Stomach smooth muscle (tissue), 2 donors: ENCODE measurements at regions not wholly inside any gene's neighbourhood (a gene's known extent, or its start where the extent isn't known, plus 50 kb on each side); places are given as distances from the start of the nearest gene placed in this dataset.
A peak's percentile ranks its signal among the peaks of the same experiment; 100 is the strongest.

Experiments used
- H3K27ac ChIP-seq: one replicate; pipeline ENCODE4 v1.7.0; 2013; ENCODE audit warnings: mild to moderate bottlenecking, low read length, inconsistent platforms
- H3K27me3 ChIP-seq, 2 donors: one replicate each; pipeline ENCODE4 v1.7.0; 2013; ENCODE audit warnings: low read length in 2 of 2; ENCODE audit not compliant: insufficient read depth in 2 of 2, control insufficient read depth in 1 of 2
- H3K36me3 ChIP-seq, 2 donors: one replicate each; pipeline ENCODE4 v1.7.0; 2013; ENCODE audit warnings: low read length in 2 of 2; ENCODE audit not compliant: control insufficient read depth in 2 of 2, insufficient read depth in 2 of 2
- H3K4me1 ChIP-seq: one replicate; pipeline ENCODE4 v1.7.0; 2013; ENCODE audit warnings: low read length; ENCODE audit not compliant: control insufficient read depth, insufficient read depth
- H3K4me3 ChIP-seq, 2 donors: one replicate each; pipeline ENCODE4 v1.7.0; 2013; ENCODE audit warnings: low read length in 2 of 2
- H3K9ac ChIP-seq, 2 donors: one replicate each; pipeline ENCODE4 v1.7.0; 2013; ENCODE audit warnings: low read length in 2 of 2, mild to moderate bottlenecking in 1 of 2
- H3K9me3 ChIP-seq, 2 donors: one replicate each; pipeline ENCODE4 v1.7.0; 2013; ENCODE audit warnings: low read length in 2 of 2; ENCODE audit not compliant: control insufficient read depth in 2 of 2
- donor health status: healthy.
- donor health status: Pancreatic carcinoma.

DNA sequence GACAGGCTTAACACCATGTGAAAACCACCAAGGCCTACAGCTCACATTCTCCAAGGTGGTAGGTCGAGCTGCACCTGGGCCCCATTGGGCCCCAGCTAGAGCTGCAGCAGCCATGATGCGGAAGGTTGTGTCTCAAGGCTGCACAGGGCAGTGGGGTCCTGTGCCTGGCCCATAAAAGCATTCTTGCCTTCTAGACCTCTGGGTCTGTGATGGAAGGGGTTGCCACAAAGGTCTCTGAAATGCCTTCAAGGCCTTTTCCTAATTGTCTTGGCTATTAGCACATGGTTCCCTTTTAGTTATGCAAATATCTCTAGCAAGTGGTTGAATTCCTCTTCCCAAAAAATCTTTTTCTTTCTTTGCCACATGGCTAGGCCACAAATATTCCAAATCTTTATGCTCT lies 52.5 kb upstream of the C11orf58 start:
- Histone ChIP-seq H3K9me3 (peaks cover 0 to 5% of the 10 kb centered on the region in 2 donors), H3K4me1 (no peaks in the 10 kb centered on the region), H3K27me3 (peaks cover 0 to 2% of the 10 kb centered on the region in 2 donors), H3K27ac (no peak overlapping the region), H3K4me3 (no peak overlapping the region), H3K9ac (no peak overlapping the region), H3K36me3 (no peaks in the 10 kb centered on the region)

DNA sequence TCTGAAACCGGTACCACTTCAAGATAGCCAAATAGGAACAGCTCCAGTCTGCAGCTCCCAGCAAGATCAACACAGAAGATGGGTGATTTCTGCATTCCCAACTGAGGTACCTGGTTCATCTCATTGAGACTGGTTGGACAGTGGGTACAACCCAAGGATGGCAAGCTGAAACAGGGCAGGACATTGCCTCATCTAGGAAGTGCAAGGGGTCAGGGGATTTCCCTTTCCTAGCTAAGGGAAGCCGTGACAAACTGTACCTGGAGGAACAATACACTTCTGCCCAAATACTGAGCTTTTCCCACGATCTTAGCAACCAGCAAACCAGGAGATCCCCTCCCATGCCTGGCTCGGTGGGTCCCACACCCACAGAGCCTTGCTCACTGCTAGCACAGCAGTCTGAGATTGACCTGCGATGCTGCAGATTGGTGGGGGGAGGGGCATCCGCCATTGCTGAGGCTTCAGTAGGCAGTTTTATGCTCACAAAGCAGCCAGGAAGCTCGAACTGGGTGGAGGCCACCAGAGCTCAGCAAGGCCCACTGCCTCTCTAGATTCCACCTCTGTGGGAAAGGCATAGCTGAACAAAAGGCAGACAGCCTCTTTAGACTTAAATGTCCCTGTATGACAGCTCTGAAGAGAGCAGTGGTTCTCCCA lies 59.9 kb upstream of the C11orf58 start:
- Histone ChIP-seq H3K4me1 (no peaks in the 10 kb centered on the region), H3K36me3 (no peaks in the 10 kb centered on the region), H3K9me3 (no peaks in the 10 kb centered on the region), H3K27me3 (no peaks in the 10 kb centered on the region), H3K9ac (no peak overlapping the region), H3K27ac (no peak overlapping the region), H3K4me3 (no peak overlapping the region)

DNA sequence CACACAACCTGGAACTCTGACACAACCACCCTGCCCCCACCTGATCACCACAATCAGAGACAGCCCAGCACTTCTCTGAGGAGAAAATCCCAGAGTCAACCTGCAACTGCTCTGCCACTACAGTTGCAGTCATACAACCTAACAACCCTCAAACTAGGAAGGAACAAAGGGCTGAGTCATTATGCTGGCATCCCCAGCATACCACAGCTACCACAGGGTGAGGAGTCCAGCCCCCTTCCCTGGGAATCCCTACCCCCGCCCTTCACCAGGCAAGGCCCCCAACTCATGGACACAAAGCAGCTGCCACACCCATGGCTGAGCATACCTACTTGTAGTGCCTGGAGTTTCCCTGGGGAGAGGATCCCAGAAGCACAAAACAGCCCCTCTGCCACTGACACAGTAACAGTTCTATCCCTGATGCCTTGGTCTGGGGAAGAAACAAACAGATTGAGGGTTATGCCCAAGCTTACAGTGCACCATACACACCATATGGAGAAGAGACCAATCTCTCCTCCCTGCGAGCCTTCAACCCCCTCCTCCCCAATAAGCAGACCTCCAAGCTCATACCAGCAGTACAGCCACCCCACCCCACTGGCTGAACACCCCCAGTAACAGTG lies 68.5 kb upstream of the C11orf58 start:
- H3K9ac ChIP-seq = no peak overlapping the region
- no peaks in the 10 kb centered on the region for H3K4me1 ChIP-seq
- no peaks in the 10 kb centered on the region for H3K27me3 ChIP-seq
- H3K4me3 ChIP-seq = no peak overlapping the region
- H3K27ac ChIP-seq = no peak overlapping the region
- H3K9me3 ChIP-seq = peaks cover 0 to 6% of the 10 kb centered on the region in 2 donors
- no peaks in the 10 kb centered on the region for H3K36me3 ChIP-seq

DNA sequence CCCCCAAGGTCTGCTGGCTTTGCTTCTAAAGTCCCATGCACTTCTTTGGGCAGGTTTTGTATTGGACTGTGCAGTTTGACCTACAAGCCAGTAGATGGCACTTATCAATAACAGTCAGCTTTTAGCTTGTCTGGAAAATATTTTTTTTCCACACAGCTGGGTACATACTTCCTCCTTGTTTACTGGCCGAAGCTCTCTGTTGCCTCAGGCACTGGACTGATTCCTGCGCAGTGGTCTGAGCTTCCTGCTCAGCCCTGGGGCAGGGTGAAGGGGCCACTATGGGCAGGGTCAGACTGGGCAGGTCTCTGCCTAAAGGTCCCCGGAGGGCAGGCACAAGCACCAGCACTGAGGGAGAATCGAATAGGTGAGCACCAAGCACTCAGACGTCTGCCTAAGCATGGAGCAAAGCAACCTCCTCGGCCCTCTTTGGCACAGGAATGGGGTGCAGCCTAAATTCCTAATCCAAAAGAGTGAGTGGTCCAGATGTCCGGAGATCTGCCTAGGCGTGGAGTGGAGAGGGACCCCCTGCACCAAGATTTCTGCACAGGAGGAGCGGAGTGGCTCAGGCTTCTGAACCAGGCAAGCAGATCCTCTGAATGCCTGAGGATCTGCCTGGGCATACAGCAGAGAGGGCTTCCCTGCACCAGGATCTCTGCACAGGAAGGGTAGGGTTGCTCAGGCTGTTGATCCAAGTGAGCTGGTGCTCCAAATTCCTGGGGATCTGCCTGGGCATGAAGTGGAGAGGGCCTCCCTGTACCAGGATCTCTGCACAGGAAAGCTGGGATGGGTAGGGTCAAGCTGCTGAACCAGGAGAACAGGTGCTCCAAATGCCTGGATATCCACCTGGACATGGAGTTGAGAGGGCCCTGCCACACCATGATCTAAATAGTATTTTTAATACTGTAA lies 105.9 kb upstream of the C11orf58 start:
- no peaks in the 10 kb centered on the region for H3K4me1 ChIP-seq
- H3K27ac ChIP-seq = no peak overlapping the region
- H3K9me3 ChIP-seq = peaks cover 0 to 4% of the 10 kb centered on the region in 2 donors
- H3K4me3 ChIP-seq = no peak overlapping the region
- H3K27me3 ChIP-seq = no peaks in the 10 kb centered on the region
- H3K36me3 ChIP-seq = no peaks in the 10 kb centered on the region
- no peak overlapping the region for H3K9ac ChIP-seq

DNA sequence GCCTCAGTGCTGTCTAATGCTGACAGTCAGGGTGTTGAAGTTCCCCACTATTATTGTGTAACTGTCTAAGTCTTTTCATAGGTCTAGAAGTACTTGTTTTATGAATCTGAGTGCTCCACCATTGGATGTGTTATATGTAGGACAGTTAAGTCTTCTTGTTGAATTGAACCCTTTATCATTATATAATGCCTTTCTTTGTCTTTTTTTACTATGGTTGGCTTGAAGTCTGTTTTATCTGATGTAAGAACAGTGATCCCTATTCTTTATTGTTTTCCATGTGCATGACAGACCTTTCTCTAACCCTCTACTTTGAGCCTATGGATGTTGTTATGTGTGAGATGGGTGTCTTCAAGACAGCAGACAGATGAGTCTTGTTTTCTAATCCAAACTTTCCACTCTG lies 107.8 kb upstream of the C11orf58 start:
- Histone ChIP-seq H3K36me3 (no peaks in the 10 kb centered on the region), H3K9ac (no peak overlapping the region), H3K27ac (no peak overlapping the region), H3K4me3 (no peak overlapping the region), H3K27me3 (peaks cover 0 to 4% of the 10 kb centered on the region in 2 donors), H3K9me3 (peaks cover 0 to 6% of the 10 kb centered on the region in 2 donors), H3K4me1 (no peaks in the 10 kb centered on the region)

DNA sequence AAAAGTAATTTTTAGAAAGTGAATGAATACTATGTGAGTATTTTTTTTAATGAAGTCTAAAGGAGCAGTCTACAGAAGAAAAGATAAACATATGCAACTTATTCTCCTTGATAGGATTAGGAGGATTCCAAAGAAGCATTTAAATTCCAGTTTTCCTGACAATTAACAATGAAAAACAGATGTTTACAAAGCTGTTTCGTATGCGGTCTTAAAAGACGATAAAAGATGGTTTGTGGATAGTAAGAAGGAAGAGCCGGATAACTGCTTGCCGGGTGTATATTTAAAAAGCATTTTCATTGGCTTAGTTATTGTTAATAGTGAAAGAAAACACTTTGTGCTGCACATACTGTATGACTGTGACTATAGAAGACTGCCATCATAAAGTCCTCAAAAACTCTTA lies 120.0 kb upstream of the C11orf58 start:
- Histone ChIP-seq H3K9ac (no peak overlapping the region), H3K4me1 (peaks cover 7% of the 10 kb centered on the region), H3K27me3 (peaks cover 15 to 26% of the 10 kb centered on the region in 2 donors), H3K27ac (no peak overlapping the region), H3K4me3 (no peak overlapping the region), H3K36me3 (no peaks in the 10 kb centered on the region), H3K9me3 (no peaks in the 10 kb centered on the region)

DNA sequence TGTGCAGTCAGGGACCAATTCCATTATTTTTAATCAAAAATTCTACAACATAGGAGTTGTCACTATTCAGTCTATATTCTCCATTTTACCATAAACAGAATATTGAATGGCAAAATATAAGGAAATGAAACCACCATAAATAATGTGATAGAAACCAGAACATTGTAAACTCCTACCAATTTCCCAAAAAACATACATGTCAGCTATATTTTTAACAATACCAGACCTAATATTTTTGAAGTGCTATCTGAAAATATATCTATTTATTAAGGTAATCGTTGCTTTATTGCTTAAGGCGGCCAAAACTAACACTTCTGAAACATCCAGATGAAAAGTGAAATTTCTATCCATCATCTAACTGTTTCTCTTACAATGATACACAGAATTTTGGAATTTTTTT lies 123.0 kb upstream of the C11orf58 start:
- H3K9me3 ChIP-seq = peaks cover 0 to 3% of the 10 kb centered on the region in 2 donors
- H3K27ac ChIP-seq = no peak overlapping the region
- peaks cover 43 to 55% of the 10 kb centered on the region in 2 donors for H3K27me3 ChIP-seq
- H3K9ac ChIP-seq = no peak overlapping the region
- no peak overlapping the region for H3K4me3 ChIP-seq
- peaks cover 17% of the 10 kb centered on the region for H3K4me1 ChIP-seq
- H3K36me3 ChIP-seq = no peaks in the 10 kb centered on the region

DNA sequence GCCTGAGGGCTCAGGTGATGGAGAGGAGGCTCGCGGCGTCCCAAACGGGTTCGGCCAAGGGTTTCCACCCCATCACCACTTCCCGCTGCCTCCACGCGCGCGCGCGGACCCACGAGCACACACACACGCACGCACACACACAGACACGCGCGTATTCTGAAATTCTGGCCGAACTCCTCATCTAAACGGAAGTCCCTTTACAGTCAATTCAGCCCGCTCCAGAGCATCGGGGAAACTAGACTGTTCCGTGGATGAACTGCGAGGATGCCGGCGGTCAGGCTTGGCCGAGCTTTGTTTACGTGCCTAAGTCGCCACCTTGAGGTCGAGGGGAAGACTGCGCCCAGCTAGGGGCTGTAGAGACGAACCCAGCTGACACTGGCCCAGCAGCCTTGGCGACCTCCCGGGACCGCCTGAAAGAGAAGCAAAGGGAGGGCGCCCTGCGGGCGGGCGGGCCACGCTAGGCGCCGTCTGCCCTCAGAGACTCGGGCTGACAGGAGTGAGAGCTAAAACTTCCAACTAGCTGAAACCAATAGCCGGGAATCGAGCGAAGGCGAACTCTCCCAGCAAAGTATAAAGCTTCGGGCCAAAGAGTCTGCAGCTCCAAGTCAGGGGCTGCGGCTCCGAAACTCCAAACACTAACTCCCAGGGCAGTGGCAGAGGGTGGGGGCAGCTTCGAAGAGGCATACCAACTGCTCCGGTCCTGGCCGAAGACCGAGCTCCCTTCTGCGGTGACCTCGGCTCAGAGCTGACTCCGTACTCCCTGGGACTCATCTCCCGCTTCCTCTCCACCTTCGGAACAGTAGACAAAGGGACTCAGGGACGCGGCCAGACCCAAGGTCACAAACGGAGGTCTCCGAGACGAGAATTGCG lies 124.7 kb upstream of the C11orf58 start:
- Histone ChIP-seq H3K9me3 (peaks cover 0 to 3% of the 10 kb centered on the region in 2 donors), H3K36me3 (no peaks in the 10 kb centered on the region), H3K4me3 (peak overlapping the region; percentile 60 to 70), H3K27ac (no peak overlapping the region), H3K4me1 (peaks cover 17% of the 10 kb centered on the region), H3K9ac (peak overlapping the region in 1 of 2 donors; percentile 37), H3K27me3 (peaks cover 58 to 72% of the 10 kb centered on the region in 2 donors)

DNA sequence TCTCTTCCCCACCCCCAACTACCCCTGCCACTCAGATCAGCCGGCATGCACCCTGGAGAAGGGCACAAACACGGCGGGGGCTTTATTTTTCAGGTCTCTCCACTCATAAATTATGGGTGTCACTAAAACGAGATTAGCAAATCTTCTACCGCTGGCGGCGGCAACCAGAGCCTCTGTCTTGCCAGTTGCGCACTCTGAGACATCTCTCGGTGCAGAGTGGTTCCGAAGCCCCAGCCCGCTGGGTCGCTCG lies 125.3 kb upstream of the C11orf58 start:
- Histone ChIP-seq H3K27ac (no peak overlapping the region), H3K4me3 (peak overlapping the region; percentile 60 to 70), H3K4me1 (peaks cover 17% of the 10 kb centered on the region), H3K9me3 (peaks cover 0 to 3% of the 10 kb centered on the region in 2 donors), H3K36me3 (no peaks in the 10 kb centered on the region), H3K9ac (no peak overlapping the region), H3K27me3 (peaks cover 61 to 78% of the 10 kb centered on the region in 2 donors)

DNA sequence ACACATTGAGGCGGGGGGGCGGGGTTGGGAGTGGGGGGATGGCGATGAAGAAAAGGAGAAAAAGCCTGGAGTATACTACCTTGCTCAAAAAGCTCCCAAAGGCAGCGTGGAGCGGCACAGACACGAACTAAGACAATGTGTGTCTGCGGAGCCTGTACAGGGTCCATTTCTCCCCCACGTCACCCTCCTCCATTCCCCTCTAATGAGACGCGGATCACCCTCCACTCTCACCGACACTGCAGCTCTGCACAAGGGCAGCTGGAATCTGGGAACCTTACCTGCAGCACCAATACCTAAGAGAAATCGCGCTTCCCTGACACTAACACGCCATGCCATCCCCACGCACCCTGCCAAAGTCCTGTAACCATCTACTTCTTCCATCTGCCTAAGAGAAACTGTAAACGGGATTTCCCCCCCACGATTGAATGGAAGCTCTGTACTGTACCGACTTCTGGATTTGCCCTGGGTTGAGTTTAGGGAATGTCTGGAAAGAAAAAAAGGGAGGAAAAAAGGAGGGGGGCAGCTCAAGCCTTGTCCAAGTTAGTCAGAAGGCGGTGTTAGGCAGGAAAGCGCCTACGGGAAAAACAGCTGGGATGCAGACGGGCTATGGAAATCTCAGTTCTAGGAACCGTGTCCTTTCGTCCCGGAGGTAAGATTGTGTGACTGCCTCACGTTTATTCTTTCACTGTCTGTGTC lies 125.7 kb upstream of the C11orf58 start:
- Histone ChIP-seq H3K27ac (no peak overlapping the region), H3K27me3 (peaks cover 65 to 83% of the 10 kb centered on the region in 2 donors), H3K9ac (no peak overlapping the region), H3K36me3 (no peaks in the 10 kb centered on the region), H3K9me3 (peaks cover 0 to 3% of the 10 kb centered on the region in 2 donors), H3K4me1 (peaks cover 19% of the 10 kb centered on the region), H3K4me3 (peak overlapping the region; percentile 60 to 70)
